Endothelial cell (in vitro differentiated cells): ENCODE measurements at regions not wholly inside any gene's neighbourhood (a gene's known extent, or its start where the extent isn't known, plus 50 kb on each side); places are given as distances from the start of the nearest gene placed in this dataset.
"Not testable (repeated sequence)": the region's sequence is repeated elsewhere in the genome, so short reads cannot be mapped to it uniquely, and the experiment has no call there.

ENCODE experiments used
- DNase-seq: peaks from one replicate; pipeline ENCODE4 v3.0.0; 2021; ENCODE audit warnings: low spot score
- H3K27ac Mint-ChIP-seq: one replicate; pipeline ENCODE4 v1.8.0; 2021; ENCODE audit warnings: mixed read lengths, inconsistent platforms; ENCODE audit not compliant: unreplicated experiment
- H3K27me3 Mint-ChIP-seq: one replicate; pipeline ENCODE4 v1.8.0; 2021; ENCODE audit warnings: mild to moderate bottlenecking, moderate library complexity, mixed read lengths, inconsistent platforms; ENCODE audit not compliant: unreplicated experiment
- H3K36me3 Mint-ChIP-seq: one replicate; pipeline ENCODE4 v1.8.0; 2021; ENCODE audit warnings: mild to moderate bottlenecking, low read depth, mixed read lengths, inconsistent platforms; ENCODE audit not compliant: unreplicated experiment
- H3K4me1 Mint-ChIP-seq: one replicate; pipeline ENCODE4 v1.8.0; 2021; ENCODE audit warnings: mild to moderate bottlenecking, mixed read lengths, inconsistent platforms; ENCODE audit not compliant: unreplicated experiment
- H3K4me3 Mint-ChIP-seq: one replicate; pipeline ENCODE4 v1.8.0; 2021; ENCODE audit warnings: mild to moderate bottlenecking, mixed read lengths, inconsistent platforms; ENCODE audit not compliant: unreplicated experiment
- H3K9me3 Mint-ChIP-seq: one replicate; pipeline ENCODE4 v1.8.0; 2021; ENCODE audit warnings: mixed read lengths, inconsistent platforms; ENCODE audit not compliant: unreplicated experiment
- CTCF ChIP-seq: fragments of 200-600 bp; sonication (generic); IDR thresholded peaks from one replicate; pipeline ENCODE4 v1.5.0; 2021; ENCODE audit warnings: antibody characterized with exemption; ENCODE audit not compliant: unreplicated experiment

GRCh38 chr2:87204569-87205147 lies 183.0 kb upstream of the PLGLB1 start:
- not testable (repeated sequence) for H3K27ac Mint-ChIP-seq, H3K4me1 Mint-ChIP-seq, H3K27me3 Mint-ChIP-seq, H3K4me3 Mint-ChIP-seq, DNase-seq, H3K36me3 Mint-ChIP-seq, H3K9me3 Mint-ChIP-seq

- not testable (repeated sequence) for H3K9me3 Mint-ChIP-seq, DNase-seq, H3K4me1 Mint-ChIP-seq, H3K36me3 Mint-ChIP-seq, H3K4me3 Mint-ChIP-seq, H3K27ac Mint-ChIP-seq, H3K27me3 Mint-ChIP-seq
These were observed 191.3 kb upstream of the PLGLB1 start for GRCh38 chr2:87212938-87213337.

- H3K27me3 Mint-ChIP-seq, H3K9me3 Mint-ChIP-seq, H3K36me3 Mint-ChIP-seq, H3K27ac Mint-ChIP-seq, H3K4me1 Mint-ChIP-seq, H3K4me3 Mint-ChIP-seq, DNase-seq: not testable (repeated sequence)
These were observed 195.4 kb upstream of the PLGLB1 start for GRCh38 chr2:87217005-87217404.

GRCh38 chr2:87217741-87218410 lies 196.2 kb upstream of the PLGLB1 start:
- not testable (repeated sequence) for H3K27me3 Mint-ChIP-seq, H3K4me1 Mint-ChIP-seq, H3K9me3 Mint-ChIP-seq, H3K27ac Mint-ChIP-seq, H3K4me3 Mint-ChIP-seq, H3K36me3 Mint-ChIP-seq
- peak; percentile 50 for TF ChIP-seq CTCF
- DNase-seq = peak; percentile 56

GRCh38 chr2:87220651-87221050 lies 199.0 kb upstream of the PLGLB1 start:
- not testable (repeated sequence) for H3K9me3 Mint-ChIP-seq, H3K27ac Mint-ChIP-seq, DNase-seq, H3K4me3 Mint-ChIP-seq, H3K4me1 Mint-ChIP-seq, H3K36me3 Mint-ChIP-seq, H3K27me3 Mint-ChIP-seq

- H3K27me3 Mint-ChIP-seq, H3K36me3 Mint-ChIP-seq, DNase-seq, H3K4me3 Mint-ChIP-seq, H3K9me3 Mint-ChIP-seq, H3K27ac Mint-ChIP-seq, H3K4me1 Mint-ChIP-seq: not testable (repeated sequence)
These were observed 200.5 kb upstream of the PLGLB1 start for GRCh38 chr2:87222131-87222530.

- DNase-seq, H3K4me1 Mint-ChIP-seq, H3K9me3 Mint-ChIP-seq, H3K36me3 Mint-ChIP-seq, H3K27ac Mint-ChIP-seq, H3K4me3 Mint-ChIP-seq, H3K27me3 Mint-ChIP-seq: not testable (repeated sequence)
These were observed 202.2 kb upstream of the PLGLB1 start for GRCh38 chr2:87223873-87224272.

- H3K36me3 Mint-ChIP-seq, H3K27me3 Mint-ChIP-seq, DNase-seq, H3K27ac Mint-ChIP-seq, H3K9me3 Mint-ChIP-seq, H3K4me3 Mint-ChIP-seq, H3K4me1 Mint-ChIP-seq: not testable (repeated sequence)
- peak; percentile 81 for TF ChIP-seq CTCF
These were observed 207.5 kb upstream of the PLGLB1 start for GRCh38 chr2:87229091-87229689.

GRCh38 chr2:87229964-87230363 lies 208.3 kb upstream of the PLGLB1 start:
- H3K36me3 Mint-ChIP-seq, H3K4me1 Mint-ChIP-seq, H3K9me3 Mint-ChIP-seq, H3K27ac Mint-ChIP-seq, H3K4me3 Mint-ChIP-seq, DNase-seq, H3K27me3 Mint-ChIP-seq: not testable (repeated sequence)

GRCh38 chr2:87235333-87235981 lies 213.8 kb upstream of the PLGLB1 start:
- not testable (repeated sequence) for H3K36me3 Mint-ChIP-seq, H3K4me1 Mint-ChIP-seq, H3K27me3 Mint-ChIP-seq, H3K4me3 Mint-ChIP-seq, DNase-seq, H3K27ac Mint-ChIP-seq, H3K9me3 Mint-ChIP-seq
